H1 (cell line): ENCODE measurements at regions not wholly inside any gene's neighbourhood (a gene's known extent, or its start where the extent isn't known, plus 50 kb on each side); places are given as distances from the start of the nearest gene placed in this dataset.

Source experiments
- CTCF ChIA-PET: fragments of 300-600 bp; sonication (Branson Sonifier 250); formaldehyde crosslinking; loops from one replicate; lab custom pipeline; 2021; ENCODE audit not compliant: partially characterized antibody; lab: Charles Lee
- POLR2A ChIA-PET: fragments of 300-600 bp; sonication (Branson Sonifier 250); formaldehyde crosslinking; loops from one replicate; lab custom pipeline; 2021; ENCODE audit warnings: inconsistent platforms; ENCODE audit not compliant: partially characterized antibody; lab: Charles Lee
- DNase-seq, 2 experiments: peaks; one replicate each; pipeline versions ENCODE4 v3.0.0 to v3.0.0-alpha.2; 2010 to 2022; ENCODE audit warnings: low spot score in 2 of 2, low read depth in 1 of 2, mixed read lengths in 1 of 2
- FAIRE-seq: peaks from 2 replicates; lab custom pipeline; 2011; peaks lifted over from hg19 to GRCh38; lab: Jason Lieb, UNC
- H2AFZ ChIP-seq: 2 replicates; pipeline ENCODE4 v1.8.1; 2012; ENCODE audit warnings: low read length, inconsistent platforms
- H2AK5ac ChIP-seq: 2 replicates; pipeline ENCODE4 v1.6.1; 2013; ENCODE audit warnings: low read depth, low read length
- H2BK120ac ChIP-seq: replicated peaks from 2 replicates; pipeline ENCODE3; 2013; ENCODE audit warnings: low read depth, low read length, inconsistent platforms
- H2BK12ac ChIP-seq: 2 replicates; pipeline ENCODE4 v1.6.1; 2013; ENCODE audit warnings: low read depth, low read length
- H2BK15ac ChIP-seq: 2 replicates; pipeline ENCODE4 v1.6.1; 2013; ENCODE audit warnings: low read length
- H2BK20ac ChIP-seq: 2 replicates; pipeline ENCODE4 v1.6.1; 2013; ENCODE audit warnings: low read length
- H2BK5ac ChIP-seq: 2 replicates; pipeline ENCODE4 v1.6.1; 2013; ENCODE audit warnings: low read depth, low read length
- H3K14ac ChIP-seq: 2 replicates; pipeline ENCODE4 v1.6.1; 2013; ENCODE audit warnings: inconsistent platforms; ENCODE audit not compliant: insufficient read length
- H3K18ac ChIP-seq: 2 replicates; pipeline ENCODE4 v1.6.1; 2013; ENCODE audit warnings: low read length; ENCODE audit errors: extremely low read depth
- H3K23ac ChIP-seq: 2 replicates; pipeline ENCODE4 v1.6.1; 2013; ENCODE audit warnings: inconsistent platforms; ENCODE audit not compliant: insufficient read length
- H3K23me2 ChIP-seq: 2 replicates; pipeline ENCODE4 v1.6.1; 2013; ENCODE audit warnings: low read depth, low read length
- H3K27ac ChIP-seq: 2 replicates; pipeline ENCODE4 v1.6.1; 2011; ENCODE audit warnings: low read depth, low read length, inconsistent platforms
- H3K27me3 ChIP-seq, 4 experiments: replicated peaks in 1 of 4; 1 replicate in 1 of 4; 2 replicates in 3 of 4; pipeline versions ENCODE4 v1.6.1 to v1.8.1; 2011 to 2013; ENCODE audit warnings: low read length in 3 of 4, mild to moderate bottlenecking in 3 of 4, inconsistent platforms in 2 of 4, mixed read lengths in 2 of 4, moderate library complexity in 1 of 4; ENCODE audit not compliant: control insufficient read depth in 3 of 4, insufficient read depth in 3 of 4; ENCODE audit errors: extremely low read depth in 1 of 4
- H3K36me3 ChIP-seq, 4 experiments: 2 replicates each; pipeline versions ENCODE4 v1.6.1 to v1.8.1; 2011 to 2013; ENCODE audit warnings: mild to moderate bottlenecking in 4 of 4, low read length in 3 of 4, moderate library complexity in 2 of 4, control low read depth in 1 of 4, inconsistent platforms in 1 of 4; ENCODE audit not compliant: insufficient read depth in 4 of 4, control insufficient read depth in 2 of 4
- H3K4ac ChIP-seq: replicated peaks from 2 replicates; pipeline ENCODE3; 2013; ENCODE audit warnings: low read length, low read depth, mixed read lengths, inconsistent platforms; ENCODE audit not compliant: insufficient read length
- H3K4me1 ChIP-seq, 4 experiments: replicated peaks in 1 of 4; 1 replicate in 1 of 4; 2 replicates in 3 of 4; pipeline versions ENCODE4 v1.6.1 to v1.8.1; 2011 to 2013; ENCODE audit warnings: low read length in 3 of 4, inconsistent platforms in 2 of 4, mixed read lengths in 1 of 4; ENCODE audit not compliant: insufficient read depth in 4 of 4, control insufficient read depth in 3 of 4
- H3K4me2 ChIP-seq, 2 experiments: 2 replicates each; pipeline versions ENCODE4 v1.6.1 to v1.8.1; 2011 to 2013; ENCODE audit warnings: low read depth in 2 of 2, low read length in 2 of 2, control low read depth in 1 of 2, inconsistent platforms in 1 of 2, mild to moderate bottlenecking in 1 of 2; ENCODE audit not compliant: insufficient read depth in 1 of 2
- H3K4me3 ChIP-seq, 4 experiments: fragments of 200-600, 300-600 bp in 1 of 4; sonication (generic), shearing (Covaris generic), sonication (Bioruptor Twin) in 1 of 4; 2 replicates each; pipeline versions ENCODE4 v1.5.1 to v1.8.1; 2011 to 2016; ENCODE audit warnings: low read length in 4 of 4, low read depth in 3 of 4, control low read depth in 2 of 4, inconsistent platforms in 2 of 4, mild to moderate bottlenecking in 2 of 4, mixed read lengths in 1 of 4, moderate library complexity in 1 of 4; ENCODE audit not compliant: insufficient read depth in 2 of 4; ENCODE audit errors: extremely low read depth in 1 of 4
- H3K56ac ChIP-seq: replicated peaks from 2 replicates; pipeline ENCODE3; 2013; ENCODE audit warnings: low read depth, mild to moderate bottlenecking, mixed read lengths, low read length, inconsistent platforms; ENCODE audit not compliant: insufficient read length
- H3K79me1 ChIP-seq: 2 replicates; pipeline ENCODE4 v1.6.1; 2013; ENCODE audit warnings: low read depth, low read length, control low read depth
- H3K79me2 ChIP-seq, 2 experiments: 2 replicates each; pipeline versions ENCODE4 v1.6.1 to v1.8.1; 2012 to 2013; ENCODE audit warnings: low read length in 2 of 2, mild to moderate bottlenecking in 2 of 2, inconsistent platforms in 1 of 2; ENCODE audit not compliant: insufficient read depth in 2 of 2, control insufficient read depth in 1 of 2
- H3K9ac ChIP-seq, 4 experiments: replicated peaks in 1 of 4; 1 replicate in 1 of 4; 2 replicates in 3 of 4; pipeline versions ENCODE4 v1.6.1 to v1.8.1; 2011 to 2013; ENCODE audit warnings: low read depth in 3 of 4, low read length in 3 of 4, control low read depth in 2 of 4, mild to moderate bottlenecking in 2 of 4, moderate library complexity in 2 of 4, inconsistent platforms in 1 of 4; ENCODE audit errors: extremely low read depth in 1 of 4
- H3K9me3 ChIP-seq, 2 experiments: 2 replicates each; pipeline versions ENCODE4 v1.6.1 to v1.8.1; 2012 to 2013; ENCODE audit warnings: mild to moderate bottlenecking in 2 of 2, moderate library complexity in 2 of 2, control low read depth in 1 of 2, inconsistent platforms in 1 of 2, low read depth in 1 of 2, low read length in 1 of 2, mixed read lengths in 1 of 2; ENCODE audit not compliant: insufficient read depth in 2 of 2
- H4K20me1 ChIP-seq, 2 experiments: replicated peaks in 1 of 2; 2 replicates each; pipeline versions ENCODE3 to v1.8.1; 2011 to 2013; ENCODE audit warnings: inconsistent platforms in 2 of 2, low read length in 2 of 2, mild to moderate bottlenecking in 1 of 2; ENCODE audit not compliant: insufficient read depth in 2 of 2, control insufficient read depth in 1 of 2
- H4K5ac ChIP-seq: 2 replicates; pipeline ENCODE4 v1.6.1; 2013; ENCODE audit warnings: low read length, low read depth, mixed read lengths, inconsistent platforms; ENCODE audit not compliant: insufficient read length
- H4K8ac ChIP-seq: 2 replicates; pipeline ENCODE4 v1.8.0; 2013; ENCODE audit warnings: mild to moderate bottlenecking, moderate library complexity, low read length, inconsistent platforms; ENCODE audit not compliant: insufficient read depth; ENCODE audit errors: extremely low read depth
- H4K91ac ChIP-seq: replicated peaks from 2 replicates; pipeline ENCODE3; 2013; ENCODE audit warnings: low read length, mixed read lengths, inconsistent platforms; ENCODE audit not compliant: insufficient read length
- CHD1 ChIP-seq: IDR thresholded peaks from 2 replicates; pipeline ENCODE4 v1.6.1; 2012; ENCODE audit warnings: low read depth, low read length, improper control_type of control experiment
- FOSL1 ChIP-seq: IDR thresholded peaks from 2 replicates; pipeline ENCODE4 v1.6.1; 2011; ENCODE audit warnings: mild to moderate bottlenecking, low read depth, low read length, moderate library complexity; ENCODE audit not compliant: insufficient read depth
- JUN ChIP-seq: IDR thresholded peaks from 2 replicates; pipeline ENCODE4 v1.6.1; 2011; ENCODE audit warnings: low read depth, mild to moderate bottlenecking, improper control_type of control experiment, low read length

DNA sequence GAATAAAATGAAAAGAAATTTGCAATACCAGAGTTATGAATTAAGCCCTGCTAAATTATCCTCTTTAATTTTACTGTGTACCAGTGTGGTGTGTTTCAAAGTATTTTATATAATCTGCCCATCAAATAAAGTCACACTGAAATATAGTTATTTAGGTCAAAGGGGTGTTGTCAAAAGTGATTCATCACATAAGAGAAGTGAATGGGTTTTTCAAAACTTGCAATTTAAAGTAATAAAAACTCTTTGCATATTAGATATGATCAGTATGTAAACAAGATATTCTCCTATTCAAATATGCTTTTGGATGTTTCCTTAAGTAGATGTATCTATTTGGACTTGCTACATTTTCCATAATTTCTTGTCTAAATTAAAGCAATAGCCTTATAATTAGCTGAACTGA is 1183.0 kb upstream of the CDH18 start:
- Histone ChIP-seq H4K91ac (no peak overlapping the region), H4K8ac (no peak overlapping the region), H2BK20ac (no peak overlapping the region), H3K4ac (no peak overlapping the region), H3K23me2 (no peaks in the 10 kb centered on the region), H2BK15ac (no peak overlapping the region), H3K23ac (no peak overlapping the region), H2BK5ac (no peak overlapping the region), H3K27me3 (peaks cover 0 to 1% (median 0%) of the 10 kb centered on the region in 4 experiments; a peak in 1 of 7 replicates), H2AFZ (no peak overlapping the region), H3K79me1 (no peaks in the 10 kb centered on the region), H4K5ac (no peak overlapping the region), H3K4me3 (no peak overlapping the region), H3K4me2 (no peak overlapping the region), H4K20me1 (no peaks in the 10 kb centered on the region), H3K36me3 (no peaks in the 10 kb centered on the region), H3K27ac (no peak overlapping the region), H3K79me2 (no peaks in the 10 kb centered on the region), H2AK5ac (no peak overlapping the region), H3K14ac (no peak overlapping the region), H2BK12ac (no peak overlapping the region), H3K9me3 (no peaks in the 10 kb centered on the region), H3K4me1 (peaks cover 0 to 3% (median 0%) of the 10 kb centered on the region in 4 experiments; a peak in 1 of 7 replicates), H2BK120ac (no peak overlapping the region), H3K9ac (no peak overlapping the region), H3K18ac (no peak overlapping the region), H3K56ac (no peak overlapping the region)
- no peak for DNase-seq
- POLR2A ChIA-PET, result no interaction called here
- CTCF ChIA-PET, result no interaction called here
- no peak for FAIRE-seq
- no peak for TF ChIP-seq JUN
- TF ChIP-seq CHD1, result no peak
- TF ChIP-seq FOSL1, result no peak
